ENCODE measurements at regions not wholly inside any gene's neighbourhood (a gene's known extent, or its start where the extent isn't known, plus 50 kb on each side); places are given as distances from the start of the nearest gene placed in this dataset.

DNA sequence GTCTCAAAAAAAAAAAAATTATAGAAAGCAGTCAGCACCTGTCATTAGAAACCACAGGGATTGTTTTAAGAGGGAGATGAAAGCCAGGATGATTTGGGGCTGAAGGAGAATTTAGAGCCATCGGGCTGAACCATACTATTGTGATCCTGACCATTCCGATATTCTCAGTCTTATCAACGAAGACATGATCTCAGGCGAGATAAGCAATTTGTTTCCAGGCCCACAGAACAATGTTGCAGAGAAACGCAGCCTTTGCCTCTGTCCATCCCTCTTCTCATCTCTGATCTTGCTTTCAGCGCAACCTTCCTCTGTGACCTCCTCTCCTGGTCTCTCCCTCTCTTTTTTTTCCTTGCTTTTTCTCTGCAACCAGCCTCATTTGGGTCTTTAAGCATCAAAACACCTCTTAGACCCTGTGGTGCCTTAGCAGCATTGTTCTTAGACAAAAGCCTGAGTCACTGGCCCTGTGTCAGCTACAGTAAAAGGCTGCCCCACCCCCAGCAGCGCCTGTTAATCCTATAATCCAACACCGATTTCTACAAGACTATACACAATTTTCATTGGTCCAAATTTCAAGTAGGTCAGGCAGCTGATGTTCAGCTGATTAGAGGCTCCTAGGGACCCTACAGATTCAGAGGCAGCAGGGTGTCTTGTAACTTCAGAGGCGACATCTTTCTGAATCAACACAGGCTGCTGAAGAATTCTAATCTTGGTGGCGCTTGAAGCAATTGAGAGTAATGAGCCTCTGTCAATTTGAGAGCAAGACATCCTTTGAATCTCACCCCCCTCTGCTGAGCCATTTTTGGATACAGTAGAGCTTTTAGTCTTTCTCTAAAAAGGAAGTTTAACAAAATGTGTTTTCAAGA is 206.0 kb downstream of the NCK2 start:
- TF ChIP-seq FOXM1 (IDR thresholded peaks at IDR 0.05; ENCODE audit: low read depth) (no peak), CTCF (IDR thresholded peaks at IDR 0.05) (no peak), SIN3A (IDR thresholded peaks at IDR 0.05; ENCODE audit: borderline replicate concordance, low read depth, low read length) (no peak), TEAD4 (IDR thresholded peaks at IDR 0.05; ENCODE audit: borderline replicate concordance, insufficient read depth) (no peak), RCOR1 (IDR thresholded peaks at IDR 0.05; ENCODE audit: low read length) (no peak), FOXJ3 (CRISPR knock-in tag; IDR thresholded peaks at IDR 0.05) (no peak)
